Kidney glomerular epithelial cell (primary cell): ENCODE measurements at regions not wholly inside any gene's neighbourhood (a gene's known extent, or its start where the extent isn't known, plus 50 kb on each side); places are given as distances from the start of the nearest gene placed in this dataset.

Source experiments
- DNase-seq: peaks from one replicate; lab custom pipeline; 2025; lab: John Stamatoyannopoulos, UW

- no peak for DNase-seq
Measured at GRCh38 chr20:52727740-52728456, 244.3 kb upstream of the TSHZ2 start.

- no peak for DNase-seq
Measured at GRCh38 chr20:52724541-52724940, 247.6 kb upstream of the TSHZ2 start.

- DNase-seq = no peak
Measured at GRCh38 chr20:52722926-52723688, 249.1 kb upstream of the TSHZ2 start.

- no peak for DNase-seq
Measured at GRCh38 chr20:52708137-52708536, 264.0 kb upstream of the TSHZ2 start.

- DNase-seq = no peak
Measured at GRCh38 chr20:52704553-52704952, 267.6 kb upstream of the TSHZ2 start.

GRCh38 chr20:52688345-52688744 is 283.8 kb upstream of the TSHZ2 start:
- DNase-seq = no peak

GRCh38 chr20:52684905-52685304 is 287.3 kb upstream of the TSHZ2 start:
- DNase-seq = no peak

GRCh38 chr20:52684176-52684575 is 288.0 kb upstream of the TSHZ2 start:
- no peak for DNase-seq

- no peak for DNase-seq
Measured at GRCh38 chr20:52683761-52684160, 288.4 kb upstream of the TSHZ2 start.

- DNase-seq = no peak
Measured at GRCh38 chr20:52682237-52682636, 289.9 kb upstream of the TSHZ2 start.

- DNase-seq = no peak
Measured at GRCh38 chr20:52681288-52681687, 290.9 kb upstream of the TSHZ2 start.

- no peak for DNase-seq
Measured at GRCh38 chr20:52677216-52677615, 294.9 kb upstream of the TSHZ2 start.

GRCh38 chr20:52676283-52676995 is 295.7 kb upstream of the TSHZ2 start:
- DNase-seq = no peak

GRCh38 chr20:52675375-52675774 is 296.8 kb upstream of the TSHZ2 start:
- no peak for DNase-seq

- DNase-seq = no peak
Measured at GRCh38 chr20:52668626-52669025, 303.5 kb upstream of the TSHZ2 start.

- no peak for DNase-seq
Measured at GRCh38 chr20:52667358-52667757, 304.8 kb upstream of the TSHZ2 start.

GRCh38 chr20:52665441-52665840 is 306.7 kb upstream of the TSHZ2 start:
- DNase-seq = no peak

- DNase-seq = no peak
Measured at GRCh38 chr20:52655395-52655794, 316.8 kb upstream of the TSHZ2 start.

- no peak for DNase-seq
Measured at GRCh38 chr20:52654567-52654966, 317.6 kb upstream of the TSHZ2 start.

- DNase-seq = no peak
Measured at GRCh38 chr20:52652271-52652670, 319.9 kb upstream of the TSHZ2 start.

GRCh38 chr20:52649727-52650126 is 322.4 kb upstream of the TSHZ2 start:
- no peak for DNase-seq

GRCh38 chr20:52645822-52646221 is 326.3 kb upstream of the TSHZ2 start:
- DNase-seq = no peak

- no peak for DNase-seq
Measured at GRCh38 chr20:52643034-52643433, 329.1 kb upstream of the TSHZ2 start.
